ENCODE measurements at regions not wholly inside any gene's neighbourhood (a gene's known extent, or its start where the extent isn't known, plus 50 kb on each side); places are given as distances from the start of the nearest gene placed in this dataset.

DNA sequence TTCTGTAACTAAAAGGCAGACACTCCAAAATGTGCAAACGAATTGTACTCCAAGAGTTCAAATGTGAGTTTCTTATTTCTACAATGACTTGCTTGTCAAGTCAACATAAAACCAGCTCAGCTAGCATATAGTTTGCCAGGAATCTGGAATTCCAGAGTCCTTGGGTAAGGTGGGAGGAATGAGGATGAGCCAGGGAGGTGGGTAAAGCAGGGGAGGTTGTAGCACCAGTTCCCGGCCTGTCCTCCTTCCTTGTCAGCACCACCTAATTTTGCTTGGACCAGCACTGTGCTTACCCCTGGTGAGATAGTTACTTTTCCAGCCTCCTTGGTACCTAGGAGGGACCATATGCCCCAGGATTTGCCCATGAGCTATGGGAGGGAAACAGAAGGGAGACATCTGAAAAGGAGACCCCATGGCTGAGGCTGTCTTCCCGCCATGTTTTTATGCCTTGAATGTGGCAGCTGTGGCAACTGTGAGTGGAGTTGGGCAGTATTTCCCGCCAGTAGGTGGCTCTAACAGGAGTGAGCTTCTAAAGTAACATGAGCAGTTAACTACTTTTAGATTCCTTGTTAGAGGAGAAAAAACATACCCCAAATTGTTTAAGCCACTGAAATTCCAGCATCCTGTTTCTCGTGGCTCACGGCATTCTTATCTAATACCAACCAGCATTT lies 302.5 kb downstream of the TENT4A start:
- POLR2A ChIA-PET, result no interaction called here
- H3K9me3 Mint-ChIP-seq (ENCODE audit: insufficient read depth), result peaks cover 6% of the 10 kb centered on the region
- H3K27ac ChIP-seq (ENCODE audit: low read length in 2 of 2), result no peak overlapping the region

DNA sequence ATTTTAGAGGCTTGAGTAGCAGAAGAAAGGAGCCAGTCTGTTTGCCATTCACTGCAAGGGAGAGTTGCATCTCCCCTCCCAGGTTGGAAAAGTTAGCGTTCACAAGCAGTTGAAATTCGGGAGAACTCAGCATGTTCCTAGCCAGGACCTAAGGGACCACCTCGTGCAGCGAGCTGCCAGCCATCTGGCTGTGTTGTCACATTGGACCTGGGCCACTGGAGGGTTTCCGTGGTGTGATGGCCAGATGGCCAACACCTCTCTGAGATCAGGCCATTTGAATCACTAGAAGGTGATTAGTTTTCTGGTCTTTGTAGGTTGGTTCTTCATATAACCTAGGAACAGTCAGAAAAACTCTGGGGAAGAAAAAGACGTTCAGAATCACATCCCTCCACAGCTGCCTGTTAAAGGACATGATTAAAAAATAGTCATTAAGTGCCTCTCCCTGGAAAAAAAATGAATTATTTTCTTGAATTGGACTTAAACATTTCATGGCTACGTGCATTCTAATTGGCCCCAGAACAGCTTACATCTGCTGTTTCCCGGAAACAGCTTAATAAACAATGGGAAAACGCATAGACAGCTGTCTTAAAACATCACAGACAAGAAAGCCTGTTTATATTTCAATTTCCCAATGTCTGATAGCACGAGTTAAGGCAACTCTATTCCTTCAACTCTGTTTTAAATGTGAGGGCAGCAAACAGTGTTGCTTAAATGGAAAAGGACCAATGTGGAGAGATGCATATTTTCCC lies 303.9 kb downstream of the TENT4A start:
- Histone ChIP-seq H3K9me3 (ENCODE audit: control extremely low read depth in 1 of 3, control insufficient read depth in 2 of 3, insufficient read depth in 1 of 3, low read length in 2 of 3) (peaks cover 0 to 32% (median 10%) of the 10 kb centered on the region in 3 donors), H3K27me3 (replicated peaks in 1 of 4; ENCODE audit: control extremely low read depth in 1 of 4, control insufficient read depth in 3 of 4, insufficient read depth in 4 of 4, low read length in 3 of 4) (no peaks in the 10 kb centered on the region), H3K9ac (ENCODE audit: low read length) (no peak overlapping the region), H3K4me3 (ENCODE audit: control extremely low read depth in 1 of 5, extremely low read depth in 1 of 5, insufficient read depth in 1 of 5, low read depth in 2 of 5, low read length in 4 of 5) (no peak overlapping the region), H3K27ac (ENCODE audit: low read length in 2 of 2) (no peak overlapping the region), H2AFZ (ENCODE audit: insufficient read depth, low read depth, low read length, poor library complexity, severe bottlenecking) (no peak overlapping the region), H4K20me1 (ENCODE audit: control insufficient read depth, insufficient read depth, low read length, poor library complexity, severe bottlenecking) (no peaks in the 10 kb centered on the region), H3K4me2 (replicated peaks; ENCODE audit: low read depth, low read length, poor library complexity, severe bottlenecking) (no peak overlapping the region), H3K79me2 (ENCODE audit: control insufficient read depth, insufficient read depth, low read length) (no peaks in the 10 kb centered on the region), H3K4me1 (ENCODE audit: control insufficient read depth in 2 of 2, insufficient read depth in 2 of 2, low read length in 2 of 2) (no peaks in the 10 kb centered on the region), H3K36me3 (replicated peaks in 1 of 2; ENCODE audit: control extremely low read depth in 1 of 2, control insufficient read depth in 1 of 2, extremely low read depth in 1 of 2, insufficient read depth in 2 of 2, low read length in 1 of 2) (no peaks in the 10 kb centered on the region)
- TF ChIP-seq, protein P1, sequence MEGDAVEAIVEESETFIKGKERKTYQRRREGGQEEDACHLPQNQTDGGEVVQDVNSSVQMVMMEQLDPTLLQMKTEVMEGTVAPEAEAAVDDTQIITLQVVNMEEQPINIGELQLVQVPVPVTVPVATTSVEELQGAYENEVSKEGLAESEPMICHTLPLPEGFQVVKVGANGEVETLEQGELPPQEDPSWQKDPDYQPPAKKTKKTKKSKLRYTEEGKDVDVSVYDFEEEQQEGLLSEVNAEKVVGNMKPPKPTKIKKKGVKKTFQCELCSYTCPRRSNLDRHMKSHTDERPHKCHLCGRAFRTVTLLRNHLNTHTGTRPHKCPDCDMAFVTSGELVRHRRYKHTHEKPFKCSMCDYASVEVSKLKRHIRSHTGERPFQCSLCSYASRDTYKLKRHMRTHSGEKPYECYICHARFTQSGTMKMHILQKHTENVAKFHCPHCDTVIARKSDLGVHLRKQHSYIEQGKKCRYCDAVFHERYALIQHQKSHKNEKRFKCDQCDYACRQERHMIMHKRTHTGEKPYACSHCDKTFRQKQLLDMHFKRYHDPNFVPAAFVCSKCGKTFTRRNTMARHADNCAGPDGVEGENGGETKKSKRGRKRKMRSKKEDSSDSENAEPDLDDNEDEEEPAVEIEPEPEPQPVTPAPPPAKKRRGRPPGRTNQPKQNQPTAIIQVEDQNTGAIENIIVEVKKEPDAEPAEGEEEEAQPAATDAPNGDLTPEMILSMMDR (IDR thresholded peaks at IDR 0.05), result no peak
- no peak for TF ChIP-seq EZH2 (IDR thresholded peaks at IDR 0.05; ENCODE audit: borderline replicate concordance, insufficient read depth, low read depth, low read length, poor library complexity, severe bottlenecking)
- DNase-seq (no peak), ATAC-seq (ENCODE audit: low read depth) (no peak)
- Mint-ChIP-seq H3K9me3 (ENCODE audit: insufficient read depth) (peaks cover 4% of the 10 kb centered on the region), H3K27ac (no peak overlapping the region), H3K4me3 (no peak overlapping the region), H3K4me1 (no peaks in the 10 kb centered on the region), H3K27me3 (no peaks in the 10 kb centered on the region)
- ChIA-PET CTCF (no interaction called here), POLR2A (no interaction called here)
- intact Hi-C loops (cut with micrococcal nuclease), result no loop called here
- WGBS (ENCODE audit: insufficient coverage), result 78% methylated on average over 6 of the region's 10 CpGs

More for the DNA sequence above, 302.5 kb downstream of the TENT4A start:
- 95% methylated on average over 2 of the region's 6 CpGs for WGBS (ENCODE audit: insufficient coverage)
- no peaks in the 10 kb centered on the region for H4K20me1 ChIP-seq (ENCODE audit: control insufficient read depth, insufficient read depth, low read length, poor library complexity, severe bottlenecking)
- no peaks in the 10 kb centered on the region for H3K4me1 ChIP-seq (ENCODE audit: control insufficient read depth in 2 of 2, insufficient read depth in 2 of 2, low read length in 2 of 2)
- Mint-ChIP-seq H3K27ac (no peak overlapping the region), H3K27me3 (no peaks in the 10 kb centered on the region), H3K4me3 (no peak overlapping the region), H3K4me1 (no peaks in the 10 kb centered on the region)
- H3K79me2 ChIP-seq (ENCODE audit: control insufficient read depth, insufficient read depth, low read length), result no peaks in the 10 kb centered on the region
- intact Hi-C loops (cut with micrococcal nuclease), result no loop called here
- H3K27me3 ChIP-seq (replicated peaks in 1 of 4; ENCODE audit: control extremely low read depth in 1 of 4, control insufficient read depth in 3 of 4, insufficient read depth in 4 of 4, low read length in 3 of 4), result no peaks in the 10 kb centered on the region
- DNase-seq (no peak), ATAC-seq (ENCODE audit: low read depth) (no peak)
- H3K36me3 ChIP-seq (replicated peaks in 1 of 2; ENCODE audit: control extremely low read depth in 1 of 2, control insufficient read depth in 1 of 2, extremely low read depth in 1 of 2, insufficient read depth in 2 of 2, low read length in 1 of 2), result no peaks in the 10 kb centered on the region
- no peak overlapping the region for H3K4me3 ChIP-seq (ENCODE audit: control extremely low read depth in 1 of 5, extremely low read depth in 1 of 5, insufficient read depth in 1 of 5, low read depth in 2 of 5, low read length in 4 of 5)
- peaks cover 0 to 19% (median 0%) of the 10 kb centered on the region in 3 donors for H3K9me3 ChIP-seq (ENCODE audit: control extremely low read depth in 1 of 3, control insufficient read depth in 2 of 3, insufficient read depth in 1 of 3, low read length in 2 of 3)
- CTCF ChIA-PET, result no interaction called here
- no peak overlapping the region for H3K9ac ChIP-seq (ENCODE audit: low read length)
- no peak for TF ChIP-seq EZH2 (IDR thresholded peaks at IDR 0.05; ENCODE audit: borderline replicate concordance, insufficient read depth, low read depth, low read length, poor library complexity, severe bottlenecking)
- TF ChIP-seq, protein P1 (IDR thresholded peaks at IDR 0.05), result no peak
- H3K4me2 ChIP-seq (replicated peaks; ENCODE audit: low read depth, low read length, poor library complexity, severe bottlenecking), result no peak overlapping the region
- H2AFZ ChIP-seq (ENCODE audit: insufficient read depth, low read depth, low read length, poor library complexity, severe bottlenecking), result no peak overlapping the region
